RWPE2 (cell line): ENCODE measurements at regions not wholly inside any gene's neighbourhood (a gene's known extent, or its start where the extent isn't known, plus 50 kb on each side); places are given as distances from the start of the nearest gene placed in this dataset.
"Not testable (repeated sequence)": the region's sequence is repeated elsewhere in the genome, so short reads cannot be mapped to it uniquely, and the experiment has no call there.

Experiments
- ATAC-seq: fragments of 200-7000 bp; cut with Tn5 transposase; 3 replicates; pipeline ENCODE4 v1.9.1; 2021; ENCODE audit warnings: low read depth
- DNase-seq: peaks from one replicate; pipeline ENCODE4 v3.0.0-alpha.2; 2020; ENCODE audit warnings: low spot score
- H3K27ac ChIP-seq: fragments of 450-650 bp; 2 replicates; pipeline ENCODE4 v1.5.1; 2017; ENCODE audit warnings: mild to moderate bottlenecking; ENCODE audit not compliant: poor library complexity, severe bottlenecking
- H3K27me3 ChIP-seq: fragments of 250-450 bp; sonication (Bioruptor Pico); 2 replicates; pipeline ENCODE4 v1.5.1; 2021; ENCODE audit warnings: mild to moderate bottlenecking, moderate library complexity; ENCODE audit not compliant: insufficient read depth, poor library complexity, severe bottlenecking
- H3K36me3 ChIP-seq: fragments of 250-450 bp; sonication (Bioruptor Pico); 2 replicates; pipeline ENCODE4 v1.5.1; 2020; ENCODE audit warnings: low read depth, mild to moderate bottlenecking, moderate library complexity
- H3K4me1 ChIP-seq: fragments of 250-450 bp; sonication (Bioruptor Pico); 2 replicates; pipeline ENCODE4 v1.5.1; 2021; ENCODE audit warnings: mild to moderate bottlenecking, moderate library complexity; ENCODE audit not compliant: insufficient read depth, poor library complexity, severe bottlenecking
- H3K4me3 ChIP-seq: fragments of 250-450 bp; sonication (Bioruptor Pico); 2 replicates; pipeline ENCODE4 v1.5.1; 2021; ENCODE audit warnings: mild to moderate bottlenecking, moderate library complexity; ENCODE audit not compliant: severe bottlenecking
- H3K9me3 ChIP-seq: fragments of 250-450 bp; sonication (Bioruptor Pico); 2 replicates; pipeline ENCODE4 v1.5.1; 2021; ENCODE audit warnings: mild to moderate bottlenecking, moderate library complexity; ENCODE audit not compliant: severe bottlenecking
- TF ChIP-seq, protein P1 (sequence below): fragments of 450-650 bp; IDR thresholded peaks from one replicate; pipeline ENCODE4 v1.5.1; 2017; ENCODE audit warnings: mild to moderate bottlenecking, moderate library complexity; ENCODE audit not compliant: poor library complexity, severe bottlenecking

DNA sequence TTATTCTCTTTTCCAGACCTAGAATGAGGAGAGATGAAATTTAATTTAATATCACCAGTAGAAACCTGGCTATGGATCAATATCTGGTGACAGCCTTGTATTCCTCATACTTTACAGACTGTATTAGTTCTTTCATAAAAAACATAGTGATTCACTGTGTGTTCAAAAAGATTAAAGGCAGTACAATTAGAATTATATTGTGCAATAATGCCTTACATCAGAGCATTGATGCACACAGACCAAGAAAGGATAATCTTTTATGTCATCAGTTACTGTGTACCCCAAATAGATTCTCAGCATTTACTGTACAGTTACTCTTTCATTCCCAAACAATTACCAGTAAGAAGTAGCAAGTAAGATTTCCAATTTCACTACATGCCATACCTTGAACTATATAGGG is 260.5 kb upstream of the ANXA10 start:
- TF ChIP-seq, protein P1, sequence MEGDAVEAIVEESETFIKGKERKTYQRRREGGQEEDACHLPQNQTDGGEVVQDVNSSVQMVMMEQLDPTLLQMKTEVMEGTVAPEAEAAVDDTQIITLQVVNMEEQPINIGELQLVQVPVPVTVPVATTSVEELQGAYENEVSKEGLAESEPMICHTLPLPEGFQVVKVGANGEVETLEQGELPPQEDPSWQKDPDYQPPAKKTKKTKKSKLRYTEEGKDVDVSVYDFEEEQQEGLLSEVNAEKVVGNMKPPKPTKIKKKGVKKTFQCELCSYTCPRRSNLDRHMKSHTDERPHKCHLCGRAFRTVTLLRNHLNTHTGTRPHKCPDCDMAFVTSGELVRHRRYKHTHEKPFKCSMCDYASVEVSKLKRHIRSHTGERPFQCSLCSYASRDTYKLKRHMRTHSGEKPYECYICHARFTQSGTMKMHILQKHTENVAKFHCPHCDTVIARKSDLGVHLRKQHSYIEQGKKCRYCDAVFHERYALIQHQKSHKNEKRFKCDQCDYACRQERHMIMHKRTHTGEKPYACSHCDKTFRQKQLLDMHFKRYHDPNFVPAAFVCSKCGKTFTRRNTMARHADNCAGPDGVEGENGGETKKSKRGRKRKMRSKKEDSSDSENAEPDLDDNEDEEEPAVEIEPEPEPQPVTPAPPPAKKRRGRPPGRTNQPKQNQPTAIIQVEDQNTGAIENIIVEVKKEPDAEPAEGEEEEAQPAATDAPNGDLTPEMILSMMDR: no peak
- no peaks in the 10 kb centered on the region for H3K36me3 ChIP-seq
- peaks cover 1% of the 10 kb centered on the region for H3K9me3 ChIP-seq
- no peak overlapping the region for H3K27ac ChIP-seq
- no peak overlapping the region for H3K4me3 ChIP-seq
- no peaks in the 10 kb centered on the region for H3K4me1 ChIP-seq
- ATAC-seq (no peak), DNase-seq (no peak)
- H3K27me3 ChIP-seq: no peaks in the 10 kb centered on the region

- Histone ChIP-seq H3K4me1 (no peaks in the 10 kb centered on the region), H3K9me3 (no peaks in the 10 kb centered on the region), H3K36me3 (no peaks in the 10 kb centered on the region), H3K4me3 (no peak overlapping the region), H3K27ac (no peak overlapping the region), H3K27me3 (no peaks in the 10 kb centered on the region)
- DNase-seq (no peak), ATAC-seq (no peak)
- TF ChIP-seq, protein P1: no peak
These were observed 253.7 kb upstream of the ANXA10 start for GRCh38 chr4:167838686-167839085.

GRCh38 chr4:167842487-167842886 is 249.8 kb upstream of the ANXA10 start:
- no peaks in the 10 kb centered on the region for H3K4me1 ChIP-seq
- TF ChIP-seq, protein P1: no peak
- H3K4me3 ChIP-seq: no peak overlapping the region
- no peak for DNase-seq
- H3K36me3 ChIP-seq: no peaks in the 10 kb centered on the region
- H3K27me3 ChIP-seq: no peaks in the 10 kb centered on the region
- H3K27ac ChIP-seq: no peak overlapping the region
- ATAC-seq: no peak
- H3K9me3 ChIP-seq: no peaks in the 10 kb centered on the region

- Histone ChIP-seq H3K9me3 (no peaks in the 10 kb centered on the region), H3K36me3 (no peaks in the 10 kb centered on the region), H3K27ac (no peak overlapping the region), H3K4me3 (no peak overlapping the region), H3K4me1 (no peaks in the 10 kb centered on the region), H3K27me3 (no peaks in the 10 kb centered on the region)
- DNase-seq (no peak), ATAC-seq (no peak)
- TF ChIP-seq, protein P1: no peak
These were observed 237.5 kb upstream of the ANXA10 start for GRCh38 chr4:167854881-167855280.

- DNase-seq, H3K36me3 ChIP-seq, H3K27me3 ChIP-seq, H3K4me3 ChIP-seq, H3K27ac ChIP-seq, ATAC-seq, H3K9me3 ChIP-seq, H3K4me1 ChIP-seq: not testable (repeated sequence)
These were observed 234.2 kb upstream of the ANXA10 start for GRCh38 chr4:167858127-167858526.
